ENCODE measurements at regions not wholly inside any gene's neighbourhood (a gene's known extent, or its start where the extent isn't known, plus 50 kb on each side); places are given as distances from the start of the nearest gene placed in this dataset.
A peak's percentile ranks its signal among the peaks of the same experiment; 100 is the strongest.

- Histone ChIP-seq H3K27ac (no peak overlapping the region), H3K27me3 (no peaks in the 10 kb centered on the region), H3K4me3 (no peak overlapping the region), H3K9me3 (replicated peaks in 1 of 3) (no peaks in the 10 kb centered on the region), H3K36me3 (replicated peaks in 1 of 2) (no peaks in the 10 kb centered on the region), H3K4me1 (replicated peaks in 1 of 2) (peaks cover 0 to 3% of the 10 kb centered on the region in 2 donors)
- intact Hi-C loops (cut with DNase I): no loop called here
- WGBS, 4 donors: 75 to 79% (median 77%) methylated on average over 3 of the region's 3 CpGs
- DNase-seq: no peak
- TF ChIP-seq POLR2A (IDR thresholded peaks at IDR 0.05) (no peak), CTCF (IDR thresholded peaks at IDR 0.05) (no peak)
Measured at GRCh38 chr7:91338226-91339020, 74.2 kb downstream of the FZD1 start.

DNA sequence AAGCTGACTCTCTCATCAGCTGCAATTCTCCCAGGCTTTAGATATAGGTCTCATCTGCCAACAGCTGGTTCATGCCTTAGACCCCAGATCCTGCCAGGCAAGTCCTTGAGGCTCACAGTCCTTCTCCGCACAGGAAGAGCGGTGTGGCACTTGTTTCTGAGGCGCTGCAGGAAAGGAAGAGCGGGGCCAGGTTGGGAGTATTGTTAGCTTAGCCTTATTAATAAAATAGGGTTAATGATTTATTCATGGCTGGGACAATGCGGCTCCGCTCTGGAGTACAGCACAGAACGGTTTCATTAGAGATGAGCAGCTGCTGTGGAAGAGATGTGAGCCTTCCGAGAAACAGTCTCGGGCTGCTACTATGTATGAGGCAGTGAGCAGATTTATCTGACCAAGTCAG is 78.1 kb downstream of the FZD1 start:
- no peak overlapping the region for H3K4me3 ChIP-seq
- 81 to 98% (median 83%) methylated on average over 7 to 9 of the region's 9 CpGs for WGBS, 4 donors
- H3K36me3 ChIP-seq (replicated peaks in 1 of 2): no peaks in the 10 kb centered on the region
- DNase-seq: no peak
- no peak for TF ChIP-seq CTCF (IDR thresholded peaks at IDR 0.05)
- TF ChIP-seq POLR2A (IDR thresholded peaks at IDR 0.05): no peak
- intact Hi-C loops (cut with DNase I): no loop called here
- peaks cover 0 to 18% of the 10 kb centered on the region in 2 donors for H3K4me1 ChIP-seq (replicated peaks in 1 of 2)
- no peak overlapping the region for H3K27ac ChIP-seq
- H3K9me3 ChIP-seq (replicated peaks in 1 of 3): no peaks in the 10 kb centered on the region
- H3K27me3 ChIP-seq: no peaks in the 10 kb centered on the region

- peak overlapping the region in 1 of 5 donors; percentile 70 for H3K27ac ChIP-seq
- no peaks in the 10 kb centered on the region for H3K36me3 ChIP-seq (replicated peaks in 1 of 2)
- 59 to 73% (median 66%) methylated on average over 4 of the region's 4 CpGs for WGBS, 4 donors
Measured at GRCh38 chr7:91343420-91343960, 79.3 kb downstream of the FZD1 start.

More at GRCh38 chr7:91343420-91343960, 79.3 kb downstream of the FZD1 start:
- H3K27me3 ChIP-seq: no peaks in the 10 kb centered on the region
- no peaks in the 10 kb centered on the region for H3K9me3 ChIP-seq (replicated peaks in 1 of 3)
- no peak overlapping the region for H3K4me3 ChIP-seq
- intact Hi-C loops (cut with DNase I): no loop called here
- no peak for TF ChIP-seq POLR2A (IDR thresholded peaks at IDR 0.05)
- TF ChIP-seq CTCF (IDR thresholded peaks at IDR 0.05): no peak
- no peak for DNase-seq
- peaks cover 0 to 28% of the 10 kb centered on the region in 2 donors for H3K4me1 ChIP-seq (replicated peaks in 1 of 2)

Data from adrenal gland (tissue), 9 donors.